ENCODE measurements at regions not wholly inside any gene's neighbourhood (a gene's known extent, or its start where the extent isn't known, plus 50 kb on each side); places are given as distances from the start of the nearest gene placed in this dataset.

DNA sequence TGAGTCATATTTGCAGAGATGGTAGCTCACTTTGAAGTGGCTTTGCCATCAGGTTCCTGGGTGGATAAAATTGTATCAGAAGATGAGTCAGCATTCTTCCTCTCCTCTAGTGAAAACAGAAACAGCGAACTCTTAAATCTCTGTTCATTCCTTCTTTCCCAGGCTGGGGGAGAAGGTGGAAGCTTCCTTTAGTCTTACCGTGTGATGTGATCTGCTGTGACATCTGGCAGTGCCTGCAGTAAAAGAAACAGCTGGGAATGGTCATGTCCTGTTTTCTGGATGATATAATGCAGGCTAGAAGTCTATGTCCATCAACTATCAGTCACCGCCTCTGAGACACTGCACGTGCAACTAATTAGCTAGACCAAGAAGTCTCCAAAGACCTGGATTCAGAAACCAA, 171.6 kb downstream of the VAPA start:
- Histone ChIP-seq H3K4me1 (ENCODE audit: control insufficient read depth in 5 of 5, insufficient read depth in 5 of 5, low read length in 5 of 5) (peaks cover 0 to 13% (median 10%) of the 10 kb centered on the region in 5 donors), H3K36me3 (ENCODE audit: control insufficient read depth in 4 of 4, insufficient read depth in 4 of 4, low read length in 4 of 4) (no peaks in the 10 kb centered on the region), H3K27me3 (ENCODE audit: control insufficient read depth in 3 of 3, insufficient read depth in 3 of 3, low read length in 2 of 3) (no peaks in the 10 kb centered on the region), H3K9me3 (ENCODE audit: control insufficient read depth in 4 of 4, insufficient read depth in 3 of 4, low read length in 3 of 4) (peaks cover 0 to 13% (median 5%) of the 10 kb centered on the region in 4 donors), H3K4me3 (no peak overlapping the region), H3K9ac (ENCODE audit: insufficient read depth in 1 of 2, low read length in 2 of 2) (no peak overlapping the region), H3K27ac (ENCODE audit: low read depth in 1 of 2, low read length in 1 of 2) (no peak overlapping the region)
- TF ChIP-seq, protein P1, sequence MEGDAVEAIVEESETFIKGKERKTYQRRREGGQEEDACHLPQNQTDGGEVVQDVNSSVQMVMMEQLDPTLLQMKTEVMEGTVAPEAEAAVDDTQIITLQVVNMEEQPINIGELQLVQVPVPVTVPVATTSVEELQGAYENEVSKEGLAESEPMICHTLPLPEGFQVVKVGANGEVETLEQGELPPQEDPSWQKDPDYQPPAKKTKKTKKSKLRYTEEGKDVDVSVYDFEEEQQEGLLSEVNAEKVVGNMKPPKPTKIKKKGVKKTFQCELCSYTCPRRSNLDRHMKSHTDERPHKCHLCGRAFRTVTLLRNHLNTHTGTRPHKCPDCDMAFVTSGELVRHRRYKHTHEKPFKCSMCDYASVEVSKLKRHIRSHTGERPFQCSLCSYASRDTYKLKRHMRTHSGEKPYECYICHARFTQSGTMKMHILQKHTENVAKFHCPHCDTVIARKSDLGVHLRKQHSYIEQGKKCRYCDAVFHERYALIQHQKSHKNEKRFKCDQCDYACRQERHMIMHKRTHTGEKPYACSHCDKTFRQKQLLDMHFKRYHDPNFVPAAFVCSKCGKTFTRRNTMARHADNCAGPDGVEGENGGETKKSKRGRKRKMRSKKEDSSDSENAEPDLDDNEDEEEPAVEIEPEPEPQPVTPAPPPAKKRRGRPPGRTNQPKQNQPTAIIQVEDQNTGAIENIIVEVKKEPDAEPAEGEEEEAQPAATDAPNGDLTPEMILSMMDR (IDR thresholded peaks at IDR 0.05; ENCODE audit: control extremely low read depth, extremely low read depth), result no peak
- DNase-seq (no peak), ATAC-seq (ENCODE audit: insufficient read depth, low FRiP score) (no peak)
- 85 to 90% methylated on average over 4 of the region's 4 CpGs for WGBS, 2 donors

DNA sequence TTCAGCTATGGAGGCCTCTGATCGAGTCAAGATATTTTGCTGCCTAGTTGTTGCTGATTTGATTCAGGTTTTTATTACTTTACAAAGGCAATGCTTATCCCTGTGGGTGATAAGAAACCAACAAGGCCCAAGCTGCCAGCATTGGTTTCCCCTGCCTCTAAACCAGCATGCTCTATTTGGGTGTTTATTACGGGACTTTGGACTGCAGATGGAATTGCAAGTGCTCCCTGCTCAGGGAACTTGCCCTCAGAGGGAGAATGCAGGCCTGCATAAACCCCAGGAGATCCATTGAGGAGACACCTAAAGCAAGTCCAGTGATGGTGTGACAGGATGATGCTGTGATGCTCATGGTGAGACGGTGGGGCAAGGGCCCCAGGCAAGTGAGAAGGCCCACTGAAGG, 172.1 kb downstream of the VAPA start:
- Histone ChIP-seq H3K9ac (ENCODE audit: insufficient read depth in 1 of 2, low read length in 2 of 2) (no peak overlapping the region), H3K36me3 (ENCODE audit: control insufficient read depth in 4 of 4, insufficient read depth in 4 of 4, low read length in 4 of 4) (no peaks in the 10 kb centered on the region), H3K4me1 (ENCODE audit: control insufficient read depth in 5 of 5, insufficient read depth in 5 of 5, low read length in 5 of 5) (peaks cover 0 to 12% (median 7%) of the 10 kb centered on the region in 5 donors), H3K9me3 (ENCODE audit: control insufficient read depth in 4 of 4, insufficient read depth in 3 of 4, low read length in 3 of 4) (peaks cover 0 to 13% (median 5%) of the 10 kb centered on the region in 4 donors), H3K4me3 (no peak overlapping the region), H3K27me3 (ENCODE audit: control insufficient read depth in 3 of 3, insufficient read depth in 3 of 3, low read length in 2 of 3) (no peaks in the 10 kb centered on the region), H3K27ac (ENCODE audit: low read depth in 1 of 2, low read length in 1 of 2) (no peak overlapping the region)
- ATAC-seq (ENCODE audit: insufficient read depth, low FRiP score) (no peak), DNase-seq (no peak)
- TF ChIP-seq, protein P1 (IDR thresholded peaks at IDR 0.05; ENCODE audit: control extremely low read depth, extremely low read depth), result no peak
- WGBS, 2 donors, result 95 to 97% methylated on average over 3 of the region's 3 CpGs

DNA sequence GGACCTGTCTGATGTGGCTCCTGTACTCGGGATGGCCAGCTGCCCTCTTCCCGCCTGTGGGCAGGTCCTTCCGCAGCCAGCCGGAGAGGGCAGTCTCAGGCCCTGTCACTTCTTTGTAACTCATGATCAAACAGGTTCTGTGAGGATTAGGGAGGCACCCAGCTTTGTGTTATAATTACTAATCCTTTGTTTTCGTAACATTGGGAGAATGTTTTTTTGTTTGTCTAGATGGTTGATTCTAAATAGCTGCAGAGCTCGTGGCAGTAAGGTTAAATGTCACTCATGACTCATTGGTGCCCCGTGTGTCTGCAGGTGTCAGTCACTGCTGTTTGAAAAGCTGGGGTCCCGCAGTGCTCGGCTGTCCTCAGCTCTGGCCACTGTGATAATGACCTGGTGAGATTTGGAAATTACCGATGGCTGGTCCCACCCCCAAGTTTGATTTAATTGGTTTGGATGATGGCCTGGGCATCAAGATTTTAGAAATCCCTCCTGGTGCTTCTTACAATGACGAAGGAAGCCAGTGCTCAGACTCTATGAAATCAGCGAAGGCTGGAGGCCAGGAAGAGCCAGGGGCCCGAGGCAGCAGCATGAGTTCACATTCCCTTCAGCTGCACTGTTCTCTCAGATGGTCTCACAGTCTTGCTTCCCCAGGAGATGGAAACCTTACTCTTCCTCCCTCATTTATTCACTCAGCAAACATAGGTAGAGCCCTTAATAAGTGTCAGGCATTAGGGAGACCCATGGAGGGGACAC, 172.8 kb downstream of the VAPA start:
- ATAC-seq (ENCODE audit: insufficient read depth, low FRiP score) (no peak), DNase-seq (no peak)
- Histone ChIP-seq H3K27me3 (ENCODE audit: control insufficient read depth in 3 of 3, insufficient read depth in 3 of 3, low read length in 2 of 3) (no peaks in the 10 kb centered on the region), H3K4me3 (no peak overlapping the region), H3K27ac (ENCODE audit: low read depth in 1 of 2, low read length in 1 of 2) (no peak overlapping the region), H3K9ac (ENCODE audit: insufficient read depth in 1 of 2, low read length in 2 of 2) (no peak overlapping the region), H3K4me1 (ENCODE audit: control insufficient read depth in 5 of 5, insufficient read depth in 5 of 5, low read length in 5 of 5) (peaks cover 0 to 5% (median 1%) of the 10 kb centered on the region in 5 donors), H3K9me3 (ENCODE audit: control insufficient read depth in 4 of 4, insufficient read depth in 3 of 4, low read length in 3 of 4) (peaks cover 0 to 13% (median 5%) of the 10 kb centered on the region in 4 donors), H3K36me3 (ENCODE audit: control insufficient read depth in 4 of 4, insufficient read depth in 4 of 4, low read length in 4 of 4) (no peaks in the 10 kb centered on the region)
- 90 to 94% methylated on average over 13 of the region's 13 CpGs for WGBS, 2 donors
- TF ChIP-seq, protein P1 (IDR thresholded peaks at IDR 0.05; ENCODE audit: control extremely low read depth, extremely low read depth), result no peak
